Astrocyte (in vitro differentiated cells and primary cell): ENCODE measurements at regions not wholly inside any gene's neighbourhood (a gene's known extent, or its start where the extent isn't known, plus 50 kb on each side); places are given as distances from the start of the nearest gene placed in this dataset.

Source experiments
- DNase-seq: peaks from one replicate; pipeline ENCODE4 v3.0.0-alpha.2; 2010; ENCODE audit warnings: low read depth
- FAIRE-seq: peaks from 2 replicates; lab custom pipeline; 2011; peaks lifted over from hg19 to GRCh38; lab: Jason Lieb, UNC
- H2AFZ ChIP-seq: 2 replicates; pipeline ENCODE4 v1.6.0; 2012; ENCODE audit warnings: low read depth, low read length, inconsistent platforms
- H3K27ac ChIP-seq: 2 replicates; pipeline ENCODE4 v1.5.1; 2011; ENCODE audit warnings: low read depth, low read length, inconsistent platforms
- H3K27me3 ChIP-seq: 2 replicates; pipeline ENCODE4 v1.6.0; 2011; ENCODE audit warnings: low read length, inconsistent platforms; ENCODE audit not compliant: insufficient read depth
- H3K36me3 ChIP-seq: 2 replicates; pipeline ENCODE4 v1.5.1; 2011; ENCODE audit warnings: low read length, inconsistent platforms; ENCODE audit not compliant: insufficient read depth
- H3K4me1 ChIP-seq: 2 replicates; pipeline ENCODE4 v1.5.1; 2011; ENCODE audit warnings: low read length, inconsistent platforms; ENCODE audit not compliant: insufficient read depth
- H3K4me2 ChIP-seq: 2 replicates; pipeline ENCODE4 v1.6.0; 2012; ENCODE audit warnings: low read length, inconsistent platforms
- H3K4me3 ChIP-seq: 2 replicates; pipeline ENCODE4 v1.5.1; 2011; ENCODE audit warnings: low read depth, mild to moderate bottlenecking, low read length, inconsistent platforms; ENCODE audit not compliant: insufficient read depth
- H3K79me2 ChIP-seq: 2 replicates; pipeline ENCODE4 v1.6.0; 2012; ENCODE audit warnings: mild to moderate bottlenecking, low read length, inconsistent platforms; ENCODE audit not compliant: insufficient read depth
- H3K9ac ChIP-seq: 2 replicates; pipeline ENCODE4 v1.6.0; 2012; ENCODE audit warnings: mild to moderate bottlenecking, low read length, inconsistent platforms
- H3K9me3 ChIP-seq: 2 replicates; pipeline ENCODE4 v1.5.1; 2012; ENCODE audit warnings: low read depth, mild to moderate bottlenecking, low read length, inconsistent platforms; ENCODE audit not compliant: insufficient read depth
- H4K20me1 ChIP-seq: 2 replicates; pipeline ENCODE4 v1.6.0; 2012; ENCODE audit warnings: low read length, inconsistent platforms; ENCODE audit not compliant: insufficient read depth
- H3K27ac Mint-ChIP-seq: one replicate; pipeline ENCODE4 v1.8.0; 2021; ENCODE audit warnings: mild to moderate bottlenecking, mixed read lengths; ENCODE audit not compliant: unreplicated experiment
- H3K27me3 Mint-ChIP-seq: one replicate; pipeline ENCODE4 v1.8.0; 2021; ENCODE audit warnings: low read depth, mixed read lengths; ENCODE audit not compliant: unreplicated experiment
- H3K36me3 Mint-ChIP-seq: one replicate; pipeline ENCODE4 v1.8.0; 2021; ENCODE audit warnings: low read depth, mixed read lengths; ENCODE audit not compliant: unreplicated experiment
- H3K4me1 Mint-ChIP-seq: one replicate; pipeline ENCODE4 v1.8.0; 2021; ENCODE audit warnings: low read depth, mixed read lengths; ENCODE audit not compliant: unreplicated experiment
- H3K4me3 Mint-ChIP-seq: one replicate; pipeline ENCODE4 v1.8.0; 2021; ENCODE audit warnings: mild to moderate bottlenecking, moderate library complexity, mixed read lengths; ENCODE audit not compliant: unreplicated experiment
- H3K9me3 Mint-ChIP-seq: one replicate; pipeline ENCODE4 v1.8.0; 2021; ENCODE audit warnings: mild to moderate bottlenecking, mixed read lengths; ENCODE audit not compliant: unreplicated experiment
- EZH2 ChIP-seq: IDR thresholded peaks from 2 replicates; pipeline ENCODE4 v1.6.1; 2012; ENCODE audit warnings: mild to moderate bottlenecking, low read length, inconsistent platforms; ENCODE audit not compliant: insufficient read depth
- TF ChIP-seq, protein P1 (sequence below): IDR thresholded peaks from 2 replicates; pipeline ENCODE4 v1.5.1; 2011; ENCODE audit warnings: low read depth, mild to moderate bottlenecking, inconsistent platforms, low read length, moderate library complexity; ENCODE audit not compliant: insufficient read depth

DNA sequence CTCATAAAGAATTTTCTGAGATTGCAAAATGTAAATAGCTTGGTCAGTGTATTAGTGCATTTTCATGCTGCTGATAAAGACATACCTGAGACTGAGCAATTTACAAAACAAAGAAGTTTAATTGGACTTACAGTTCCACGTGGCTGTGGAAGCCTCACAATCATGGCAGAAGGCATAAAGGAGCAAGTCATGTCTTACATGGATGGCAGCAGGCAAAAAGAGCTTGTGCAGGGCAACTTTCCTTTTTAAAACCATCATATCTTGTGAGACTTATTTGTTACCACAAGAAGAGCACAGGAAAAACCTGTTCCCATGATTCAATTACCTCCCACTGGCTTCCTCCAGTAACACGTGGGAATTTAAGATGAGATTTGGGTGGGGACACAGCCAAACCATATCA is 112.7 kb upstream of the HDDC2 start:
- FAIRE-seq: no peak
- H3K27ac ChIP-seq: no peak overlapping the region
- Mint-ChIP-seq H3K36me3 (no peaks in the 10 kb centered on the region), H3K4me3 (no peak overlapping the region), H3K4me1 (no peaks in the 10 kb centered on the region), H3K27me3 (no peaks in the 10 kb centered on the region), H3K9me3 (peaks cover 1% of the 10 kb centered on the region), H3K27ac (no peak overlapping the region)
- no peaks in the 10 kb centered on the region for H3K27me3 ChIP-seq
- no peak overlapping the region for H3K9ac ChIP-seq
- H3K4me1 ChIP-seq: no peaks in the 10 kb centered on the region
- H3K4me3 ChIP-seq: no peak overlapping the region
- no peak for DNase-seq
- H3K36me3 ChIP-seq: no peaks in the 10 kb centered on the region
- no peaks in the 10 kb centered on the region for H3K79me2 ChIP-seq
- TF ChIP-seq EZH2: no peak
- TF ChIP-seq, protein P1, sequence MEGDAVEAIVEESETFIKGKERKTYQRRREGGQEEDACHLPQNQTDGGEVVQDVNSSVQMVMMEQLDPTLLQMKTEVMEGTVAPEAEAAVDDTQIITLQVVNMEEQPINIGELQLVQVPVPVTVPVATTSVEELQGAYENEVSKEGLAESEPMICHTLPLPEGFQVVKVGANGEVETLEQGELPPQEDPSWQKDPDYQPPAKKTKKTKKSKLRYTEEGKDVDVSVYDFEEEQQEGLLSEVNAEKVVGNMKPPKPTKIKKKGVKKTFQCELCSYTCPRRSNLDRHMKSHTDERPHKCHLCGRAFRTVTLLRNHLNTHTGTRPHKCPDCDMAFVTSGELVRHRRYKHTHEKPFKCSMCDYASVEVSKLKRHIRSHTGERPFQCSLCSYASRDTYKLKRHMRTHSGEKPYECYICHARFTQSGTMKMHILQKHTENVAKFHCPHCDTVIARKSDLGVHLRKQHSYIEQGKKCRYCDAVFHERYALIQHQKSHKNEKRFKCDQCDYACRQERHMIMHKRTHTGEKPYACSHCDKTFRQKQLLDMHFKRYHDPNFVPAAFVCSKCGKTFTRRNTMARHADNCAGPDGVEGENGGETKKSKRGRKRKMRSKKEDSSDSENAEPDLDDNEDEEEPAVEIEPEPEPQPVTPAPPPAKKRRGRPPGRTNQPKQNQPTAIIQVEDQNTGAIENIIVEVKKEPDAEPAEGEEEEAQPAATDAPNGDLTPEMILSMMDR: no peak
- no peak overlapping the region for H3K4me2 ChIP-seq
- no peaks in the 10 kb centered on the region for H4K20me1 ChIP-seq
- no peak overlapping the region for H2AFZ ChIP-seq
- no peaks in the 10 kb centered on the region for H3K9me3 ChIP-seq

DNA sequence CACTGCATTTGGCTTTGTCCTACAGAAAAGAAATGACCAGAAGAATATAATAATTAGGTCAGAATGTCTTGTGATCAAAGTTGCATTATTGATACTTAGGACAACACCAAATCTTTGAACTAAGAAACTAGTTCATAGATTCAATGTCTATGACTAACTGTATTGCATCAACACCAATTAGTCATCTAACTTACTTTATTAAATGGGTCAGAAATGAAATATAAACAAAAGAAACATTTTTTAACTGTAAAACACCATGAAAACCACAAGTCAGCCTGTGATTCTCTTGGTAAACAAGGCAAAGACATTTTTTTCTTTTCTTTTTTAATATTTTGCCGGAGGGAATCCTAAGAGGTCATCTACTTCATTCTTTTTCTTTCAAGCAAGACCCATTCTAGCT is 114.1 kb upstream of the HDDC2 start:
- no peak overlapping the region for H3K27ac Mint-ChIP-seq
- Histone ChIP-seq H2AFZ (no peak overlapping the region), H3K4me3 (no peak overlapping the region), H3K27ac (no peak overlapping the region), H3K27me3 (no peaks in the 10 kb centered on the region), H3K36me3 (no peaks in the 10 kb centered on the region), H3K79me2 (no peaks in the 10 kb centered on the region), H3K4me2 (no peak overlapping the region), H3K4me1 (no peaks in the 10 kb centered on the region), H4K20me1 (no peaks in the 10 kb centered on the region), H3K9ac (no peak overlapping the region), H3K9me3 (no peaks in the 10 kb centered on the region)
- H3K36me3 Mint-ChIP-seq: no peaks in the 10 kb centered on the region
- no peaks in the 10 kb centered on the region for H3K27me3 Mint-ChIP-seq
- peak; percentile 2 for DNase-seq
- no peak for FAIRE-seq
- H3K4me3 Mint-ChIP-seq: no peak overlapping the region
- TF ChIP-seq, protein P1: no peak
- no peak for TF ChIP-seq EZH2
- H3K9me3 Mint-ChIP-seq: peaks cover 1% of the 10 kb centered on the region
- H3K4me1 Mint-ChIP-seq: peaks cover under 1% of the 10 kb centered on the region

GRCh38 chr6:125421836-125422235 is 120.1 kb upstream of the HDDC2 start:
- no peaks in the 10 kb centered on the region for H4K20me1 ChIP-seq
- peak overlapping the region; percentile 59 for H3K4me2 ChIP-seq
- no peaks in the 10 kb centered on the region for H3K79me2 ChIP-seq
- DNase-seq (peak; percentile 33), FAIRE-seq (no peak)
- peak overlapping the region; percentile 26 for H3K9ac ChIP-seq
- peaks cover 8% of the 10 kb centered on the region for H3K4me1 ChIP-seq
- H3K9me3 Mint-ChIP-seq: no peaks in the 10 kb centered on the region
- no peaks in the 10 kb centered on the region for H3K36me3 ChIP-seq
- H3K27ac ChIP-seq: no peak overlapping the region
- no peaks in the 10 kb centered on the region for H3K27me3 Mint-ChIP-seq
- H3K4me3 ChIP-seq: no peak overlapping the region
- no peaks in the 10 kb centered on the region for H3K9me3 ChIP-seq
- no peaks in the 10 kb centered on the region for H3K36me3 Mint-ChIP-seq
- peak overlapping the region; percentile 67 for H2AFZ ChIP-seq
- H3K27ac Mint-ChIP-seq: peak overlapping the region; percentile 89
- H3K4me1 Mint-ChIP-seq: peaks cover 12% of the 10 kb centered on the region
- no peak overlapping the region for H3K4me3 Mint-ChIP-seq
- TF ChIP-seq EZH2: no peak
- no peaks in the 10 kb centered on the region for H3K27me3 ChIP-seq
